ENCODE measurements at regions not wholly inside any gene's neighbourhood (a gene's known extent, or its start where the extent isn't known, plus 50 kb on each side); places are given as distances from the start of the nearest gene placed in this dataset.

GRCh38 chr2:118529908-118530599 lies 317.4 kb downstream of the EN1 start:
- Histone ChIP-seq H3K4me1 (no peaks in the 10 kb centered on the region), H3K36me3 (no peaks in the 10 kb centered on the region), H3K9me3 (no peaks in the 10 kb centered on the region), H3K27me3 (no peaks in the 10 kb centered on the region), H3K27ac (no peak overlapping the region), H3K4me3 (no peak overlapping the region)
- TF ChIP-seq CTCF (IDR thresholded peaks at IDR 0.05) = no peak
- TF ChIP-seq POLR2A (IDR thresholded peaks at IDR 0.05) = no peak
- intact Hi-C loops (cut with DNase I) = no loop called here
- no peak for DNase-seq
- WGBS, 2 donors = 9 to 18% methylated on average over 5 of the region's 5 CpGs

- WGBS, 2 donors = 54 to 59% methylated on average over 4 of the region's 4 CpGs
These were observed 319.9 kb downstream of the EN1 start for GRCh38 chr2:118527571-118527970.

GRCh38 chr2:118525346-118525745 lies 322.1 kb downstream of the EN1 start:
- no peak for TF ChIP-seq CTCF (IDR thresholded peaks at IDR 0.05)
- no peak for TF ChIP-seq POLR2A (IDR thresholded peaks at IDR 0.05)
- DNase-seq = no peak
- intact Hi-C loops (cut with DNase I) = no loop called here
- H3K4me3 ChIP-seq = no peak overlapping the region
- H3K9me3 ChIP-seq = peaks cover 0 to 10% (median 0%) of the 10 kb centered on the region in 3 donors
- no peaks in the 10 kb centered on the region for H3K4me1 ChIP-seq
- no peak overlapping the region for H3K27ac ChIP-seq
- H3K36me3 ChIP-seq = no peaks in the 10 kb centered on the region
- no peaks in the 10 kb centered on the region for H3K27me3 ChIP-seq

More at GRCh38 chr2:118527571-118527970, 319.9 kb downstream of the EN1 start:
- H3K4me3 ChIP-seq = no peak overlapping the region
- no peaks in the 10 kb centered on the region for H3K27me3 ChIP-seq
- no peaks in the 10 kb centered on the region for H3K36me3 ChIP-seq
- intact Hi-C loops (cut with DNase I) = no loop called here
- TF ChIP-seq POLR2A (IDR thresholded peaks at IDR 0.05) (no peak), CTCF (IDR thresholded peaks at IDR 0.05) (no peak)
- no peaks in the 10 kb centered on the region for H3K4me1 ChIP-seq
- no peak overlapping the region for H3K27ac ChIP-seq
- no peak for DNase-seq
- no peaks in the 10 kb centered on the region for H3K9me3 ChIP-seq

GRCh38 chr2:118524911-118525310 lies 322.5 kb downstream of the EN1 start:
- Histone ChIP-seq H3K27ac (no peak overlapping the region), H3K4me3 (no peak overlapping the region), H3K36me3 (no peaks in the 10 kb centered on the region), H3K9me3 (peaks cover 0 to 10% (median 0%) of the 10 kb centered on the region in 3 donors), H3K4me1 (no peaks in the 10 kb centered on the region), H3K27me3 (no peaks in the 10 kb centered on the region)
- no peak for TF ChIP-seq POLR2A (IDR thresholded peaks at IDR 0.05)
- TF ChIP-seq CTCF (IDR thresholded peaks at IDR 0.05) = no peak
- intact Hi-C loops (cut with DNase I) = no loop called here
- DNase-seq = no peak

- TF ChIP-seq POLR2A (IDR thresholded peaks at IDR 0.05) (no peak), CTCF (IDR thresholded peaks at IDR 0.05) (no peak)
- Histone ChIP-seq H3K4me1 (no peaks in the 10 kb centered on the region), H3K27me3 (no peaks in the 10 kb centered on the region), H3K9me3 (peaks cover 0 to 10% (median 0%) of the 10 kb centered on the region in 3 donors), H3K36me3 (no peaks in the 10 kb centered on the region), H3K4me3 (no peak overlapping the region), H3K27ac (no peak overlapping the region)
- 63 to 75% methylated on average over 3 of the region's 3 CpGs for WGBS, 2 donors
- DNase-seq = no peak
- intact Hi-C loops (cut with DNase I) = no loop called here
These were observed 323.7 kb downstream of the EN1 start for GRCh38 chr2:118523761-118524160.

Data from esophagus squamous epithelium (tissue), 5 donors.